K562 (cell line): ENCODE measurements at regions not wholly inside any gene's neighbourhood (a gene's known extent, or its start where the extent isn't known, plus 50 kb on each side); places are given as distances from the start of the nearest gene placed in this dataset.

Source experiments
- ATAC-seq: fragments of 200-7000 bp; cut with Tn5 transposase; 3 replicates; pipeline ENCODE4 v1.9.1; 2020; ENCODE audit warnings: moderate library complexity
- BruUV-seq: library from RNA; stranded (reverse); fragments of 400-500 nt; replicated peaks from 2 replicates; lab custom pipeline; 2021; lab: Mats Ljungman, UMichigan
- CTCF ChIA-PET: fragments of 300-600 bp; formaldehyde crosslinking; extraction: SDS; loops from one replicate; lab custom pipeline; 2021; ENCODE audit warnings: low intra/inter-chr PET ratio; lab: Yijun Ruan, JAX
- POLR2A ChIA-PET: fragments of 300-600, 350-650 bp; sonication (Branson Sonifier 250); formaldehyde crosslinking; extraction: SDS; loops from one replicate; lab custom pipeline; 2021; ENCODE audit warnings: antibody characterized with exemption, inconsistent platforms; lab: Yijun Ruan, JAX
- DNase-seq, 4 experiments: peaks; one replicate each; pipeline versions ENCODE4 v3.0.0 to v3.0.0-alpha.2; 2011 to 2018; ENCODE audit warnings: low spot score in 3 of 4, mixed read lengths in 3 of 4; ENCODE audit errors: extremely low read depth in 1 of 4
- FAIRE-seq: peaks from 2 replicates; lab custom pipeline; 2011; peaks lifted over from hg19 to GRCh38; lab: Jason Lieb, UNC
- H2AFZ ChIP-seq: 2 replicates; pipeline ENCODE4 v1.6.0; 2011; ENCODE audit warnings: low read depth, low read length, control low read depth, inconsistent platforms
- H3K27ac ChIP-seq: fragments of 200-600 bp; 3 replicates; pipeline ENCODE4 v1.8.0; 2011; ENCODE audit warnings: low read depth, mild to moderate bottlenecking, control low read depth, inconsistent platforms, low read length, moderate library complexity, mixed read lengths; ENCODE audit errors: extremely low read depth
- H3K27me3 ChIP-seq, 2 experiments: fragments of 300-600 bp in 1 of 2; 2 replicates in 1 of 2; 3 replicates in 1 of 2; pipeline versions ENCODE4 v1.6.0 to v1.8.0; 2011; ENCODE audit warnings: inconsistent platforms in 2 of 2, low read length in 2 of 2, mild to moderate bottlenecking in 1 of 2, mixed read lengths in 1 of 2, moderate library complexity in 1 of 2; ENCODE audit not compliant: control insufficient read depth in 2 of 2, insufficient read depth in 2 of 2
- H3K36me3 ChIP-seq: fragments of 300-600 bp; 3 replicates; pipeline ENCODE4 v1.8.0; 2011; ENCODE audit warnings: mild to moderate bottlenecking, low read length, inconsistent platforms; ENCODE audit not compliant: control insufficient read depth, insufficient read depth
- H3K4me1 ChIP-seq, 2 experiments: fragments of 200-600 bp in 1 of 2; replicated peaks in 1 of 2; 2 replicates in 1 of 2; 3 replicates in 1 of 2; pipeline versions ENCODE4 v1.5.1 to v1.8.0; 2011; ENCODE audit warnings: inconsistent platforms in 2 of 2, low read length in 2 of 2, mild to moderate bottlenecking in 1 of 2, mixed read lengths in 1 of 2, moderate library complexity in 1 of 2; ENCODE audit not compliant: control insufficient read depth in 2 of 2, insufficient read depth in 2 of 2
- H3K4me2 ChIP-seq: 2 replicates; pipeline ENCODE4 v1.6.1; 2011; ENCODE audit warnings: low read length, control low read depth, inconsistent platforms, mixed read lengths; ENCODE audit not compliant: insufficient read depth
- H3K4me3 ChIP-seq: fragments of 200-600 bp; sonication (generic), shearing (Covaris generic); 2 replicates; pipeline ENCODE4 v1.5.1; 2016; ENCODE audit warnings: control low read depth, inconsistent platforms
- H3K79me2 ChIP-seq: fragments of 200-600 bp; 3 replicates; pipeline ENCODE4 v1.8.0; 2011; ENCODE audit warnings: low read length, inconsistent platforms; ENCODE audit not compliant: control insufficient read depth, insufficient read depth
- H3K9ac ChIP-seq, 2 experiments: 2 replicates each; pipeline versions ENCODE4 v1.6.0 to v1.6.1; 2011; ENCODE audit warnings: low read depth in 2 of 2, low read length in 2 of 2, control low read depth in 1 of 2, inconsistent platforms in 1 of 2, mild to moderate bottlenecking in 1 of 2, mixed read lengths in 1 of 2; ENCODE audit not compliant: insufficient read depth in 1 of 2
- H3K9me1 ChIP-seq: one replicate; pipeline ENCODE4 v1.6.0; 2011; ENCODE audit warnings: inconsistent platforms, mild to moderate bottlenecking, low read length, moderate library complexity; ENCODE audit not compliant: control insufficient read depth, insufficient read depth
- H3K9me3 ChIP-seq: replicated peaks from 2 replicates; pipeline ENCODE4 v1.5.1; 2011; ENCODE audit warnings: low read depth, low read length, inconsistent platforms; ENCODE audit not compliant: control insufficient read depth, insufficient read depth
- H4K20me1 ChIP-seq: replicated peaks from 2 replicates; pipeline ENCODE4 v1.6.1; 2011; ENCODE audit warnings: low read length, inconsistent platforms, mixed read lengths; ENCODE audit not compliant: control insufficient read depth, insufficient read depth
- ARID3B ChIP-seq: fragments of 250-450 bp; sonication (Bioruptor Pico); IDR thresholded peaks from 2 replicates; pipeline ENCODE4 v1.4.0; 2020; ENCODE audit warnings: borderline replicate concordance
- BACH1 ChIP-seq: fragments of 200-800 bp; sonication (Bioruptor generic); IDR thresholded peaks from 2 replicates; pipeline ENCODE4 v1.6.1; 2016; ENCODE audit warnings: missing genetic modification characterization, missing compliant biosample characterization
- FOS ChIP-seq: IDR thresholded peaks from 3 replicates; pipeline ENCODE4 v1.6.1; 2011; ENCODE audit not compliant: insufficient read length; ENCODE audit errors: extremely low read depth
- GTF2B ChIP-seq: IDR thresholded peaks from 2 replicates; pipeline ENCODE4 v1.6.1; 2011; ENCODE audit not compliant: insufficient read length; ENCODE audit errors: extremely low read depth
- HMGXB4 ChIP-seq: sonication (generic); formaldehyde crosslinking; IDR thresholded peaks from 2 replicates; pipeline ENCODE4 v1.8.1; 2023; ENCODE audit warnings: mild to moderate bottlenecking, missing genetic modification reagents
- SMAD2 ChIP-seq: fragments of 150-350 bp; IDR thresholded peaks from 2 replicates; pipeline ENCODE4 v1.6.1; 2014; ENCODE audit warnings: low read depth, mild to moderate bottlenecking, low read length
- ZBTB7A ChIP-seq: IDR thresholded peaks from 2 replicates; pipeline ENCODE4 v1.6.1; 2011; ENCODE audit warnings: low read depth, mild to moderate bottlenecking, low read length, moderate library complexity, borderline replicate concordance; ENCODE audit not compliant: control insufficient read depth
- ZBTB9 ChIP-seq: fragments of 450-650 bp; formaldehyde crosslinking; IDR thresholded peaks from 2 replicates; pipeline ENCODE4 v1.4.0; 2020; ENCODE audit warnings: mild to moderate bottlenecking, moderate library complexity
- ZFP1 ChIP-seq: fragments of 450-650 bp; formaldehyde crosslinking; IDR thresholded peaks from 2 replicates; pipeline ENCODE4 v1.4.0; 2020; ENCODE audit warnings: mild to moderate bottlenecking, mixed read lengths
- ZNF77 ChIP-seq: fragments of 250-450 bp; sonication (Bioruptor Pico); IDR thresholded peaks from 2 replicates; pipeline ENCODE4 v1.5.0; 2020
- WGBS: fragments of 100-300 bp; shearing (Covaris generic); methylation state at CpG from one replicate; pipeline ENCODE4 v1.1.6; 2016; ENCODE audit warnings: low coverage, mixed read lengths; ENCODE audit not compliant: insufficient coverage; ENCODE audit errors: missing lambda C conversion rate; 5-methylcytosine and 5-hydroxymethylcytosine counted together
- in situ Hi-C: fragments of 300-500 bp; cut with MboI; formaldehyde crosslinking; loops from 4 replicates; pipeline ENCODE4 v1.15.0; 2018; ENCODE audit warnings: inconsistent platforms, mixed read lengths
- intact Hi-C: fragments of 100-400 bp; cut with micrococcal nuclease; formaldehyde crosslinking; loops from 2 replicates; pipeline ENCODE4 v1.14.2; 2022

- no peak for ATAC-seq
- DNase-seq: no peak
- FAIRE-seq: no peak
- in situ Hi-C loops (no loop called here), intact Hi-C loops (no loop called here)
- Histone ChIP-seq H3K27ac (no peak overlapping the region), H3K79me2 (no peaks in the 10 kb centered on the region), H3K4me2 (no peak overlapping the region), H2AFZ (no peak overlapping the region), H3K4me1 (no peaks in the 10 kb centered on the region), H3K9me3 (0 out of 2 replicates have a peak, but pooled peaks cover 2% of the 10 kb centered on the region), H3K27me3 (no peaks in the 10 kb centered on the region), H3K9ac (no peak overlapping the region), H3K4me3 (no peak overlapping the region), H3K9me1 (no peaks in the 10 kb centered on the region), H4K20me1 (no peaks in the 10 kb centered on the region), H3K36me3 (no peaks in the 10 kb centered on the region)
- no TSS peak for BruUV-seq
- ChIA-PET POLR2A (no interaction called here), CTCF (no interaction called here)
- WGBS: 0% methylated on average over 2 of the region's 2 CpGs
- no peak for TF ChIP-seq ZBTB7A
- no peak for TF ChIP-seq ZBTB9
- no peak for TF ChIP-seq ZFP1 (CRISPR knock-in tag)
- TF ChIP-seq ARID3B: no peak
- no peak for TF ChIP-seq FOS
- no peak for TF ChIP-seq SMAD2
- no peak for TF ChIP-seq HMGXB4 (CRISPR knock-in tag)
- TF ChIP-seq GTF2B: no peak
- no peak for TF ChIP-seq BACH1 (tag)
- no peak for TF ChIP-seq ZNF77
These were observed 588.0 kb downstream of the SQOR start for GRCh38 chr15:46222826-46223225.
